Large intestine (tissue), 3 donors: ENCODE measurements at regions not wholly inside any gene's neighbourhood (a gene's known extent, or its start where the extent isn't known, plus 50 kb on each side); places are given as distances from the start of the nearest gene placed in this dataset.
A peak's percentile ranks its signal among the peaks of the same experiment; 100 is the strongest.

Source experiments
- DNase-seq, 2 donors: peaks; one replicate each; pipeline versions ENCODE4 v3.0.0 to v3.0.0-alpha.2; 2013
- H3K27ac ChIP-seq: one replicate; pipeline ENCODE4 v1.5.1; 2013; ENCODE audit warnings: low read length
- H3K27me3 ChIP-seq: 2 replicates; pipeline ENCODE4 v1.6.1; 2013; ENCODE audit warnings: low read length; ENCODE audit not compliant: control insufficient read depth, insufficient read depth
- H3K36me3 ChIP-seq: 2 replicates; pipeline ENCODE4 v1.6.1; 2013; ENCODE audit warnings: low read length; ENCODE audit not compliant: control insufficient read depth, insufficient read depth
- H3K4me1 ChIP-seq: one replicate; pipeline ENCODE4 v1.6.1; 2013; ENCODE audit warnings: low read length; ENCODE audit not compliant: control insufficient read depth, insufficient read depth
- H3K4me3 ChIP-seq: one replicate; pipeline ENCODE4 v1.5.1; 2013; ENCODE audit warnings: low read length
- H3K9me3 ChIP-seq: one replicate; pipeline ENCODE4 v1.6.1; 2013; ENCODE audit warnings: mild to moderate bottlenecking, low read depth, low read length, moderate library complexity; ENCODE audit not compliant: control insufficient read depth
- WGBS: methylation state at CpG from one replicate; pipeline ENCODE4 v1.1.5; 2013; ENCODE audit warnings: low lambda C conversion rate; ENCODE audit not compliant: insufficient coverage; 5-methylcytosine and 5-hydroxymethylcytosine counted together

GRCh38 chr7:13165854-13166253 is 478.4 kb downstream of the ARL4A start:
- Histone ChIP-seq H3K27ac (no peak overlapping the region), H3K36me3 (no peaks in the 10 kb centered on the region), H3K27me3 (no peaks in the 10 kb centered on the region), H3K4me3 (no peak overlapping the region), H3K4me1 (no peaks in the 10 kb centered on the region), H3K9me3 (no peaks in the 10 kb centered on the region)
- no peak for DNase-seq
- WGBS: 80% methylated on average over 1 of the region's 4 CpGs

- no peak overlapping the region for H3K27ac ChIP-seq
- H3K4me3 ChIP-seq: no peak overlapping the region
- H3K27me3 ChIP-seq: no peaks in the 10 kb centered on the region
- H3K36me3 ChIP-seq: no peaks in the 10 kb centered on the region
- 100% methylated on average over 1 of the region's 1 CpG for WGBS
- H3K9me3 ChIP-seq: no peaks in the 10 kb centered on the region
- DNase-seq: no peak
- no peaks in the 10 kb centered on the region for H3K4me1 ChIP-seq
These were observed 479.4 kb downstream of the ARL4A start for GRCh38 chr7:13166801-13167200.

GRCh38 chr7:13169356-13169755 is 481.9 kb downstream of the ARL4A start:
- Histone ChIP-seq H3K9me3 (no peaks in the 10 kb centered on the region), H3K4me3 (no peak overlapping the region), H3K4me1 (no peaks in the 10 kb centered on the region), H3K27ac (no peak overlapping the region), H3K27me3 (no peaks in the 10 kb centered on the region), H3K36me3 (no peaks in the 10 kb centered on the region)
- no peak for DNase-seq
- no CpG with 5 or more reads among the region's 3 CpGs for WGBS

GRCh38 chr7:13174991-13175390 is 487.6 kb downstream of the ARL4A start:
- H3K4me3 ChIP-seq: no peak overlapping the region
- H3K36me3 ChIP-seq: no peaks in the 10 kb centered on the region
- DNase-seq: peak; percentile 10 to 75
- 0% methylated on average over 1 of the region's 1 CpG for WGBS
- no peaks in the 10 kb centered on the region for H3K27me3 ChIP-seq
- peaks cover 3% of the 10 kb centered on the region for H3K4me1 ChIP-seq
- no peaks in the 10 kb centered on the region for H3K9me3 ChIP-seq
- peak overlapping the region; percentile 27 for H3K27ac ChIP-seq

GRCh38 chr7:13179011-13179582 is 491.7 kb downstream of the ARL4A start:
- peak in 1 of 2 donors; percentile 11 for DNase-seq
- no peak overlapping the region for H3K4me3 ChIP-seq
- H3K36me3 ChIP-seq: no peaks in the 10 kb centered on the region
- H3K27me3 ChIP-seq: no peaks in the 10 kb centered on the region
- peaks cover 3% of the 10 kb centered on the region for H3K4me1 ChIP-seq
- H3K27ac ChIP-seq: no peak overlapping the region
- H3K9me3 ChIP-seq: no peaks in the 10 kb centered on the region
- 64% methylated on average over 2 of the region's 5 CpGs for WGBS

GRCh38 chr7:13179775-13180523 is 492.5 kb downstream of the ARL4A start:
- Histone ChIP-seq H3K4me3 (no peak overlapping the region), H3K4me1 (no peaks in the 10 kb centered on the region), H3K36me3 (no peaks in the 10 kb centered on the region), H3K27ac (no peak overlapping the region), H3K9me3 (no peaks in the 10 kb centered on the region), H3K27me3 (no peaks in the 10 kb centered on the region)
- 70% methylated on average over 2 of the region's 5 CpGs for WGBS
- DNase-seq: peak in 1 of 2 donors; percentile 5

GRCh38 chr7:13181216-13181615 is 493.8 kb downstream of the ARL4A start:
- Histone ChIP-seq H3K27ac (no peak overlapping the region), H3K4me1 (no peaks in the 10 kb centered on the region), H3K9me3 (no peaks in the 10 kb centered on the region), H3K27me3 (no peaks in the 10 kb centered on the region), H3K36me3 (no peaks in the 10 kb centered on the region), H3K4me3 (no peak overlapping the region)
- 60% methylated on average over 1 of the region's 3 CpGs for WGBS
- DNase-seq: no peak

GRCh38 chr7:13185139-13185538 is 497.7 kb downstream of the ARL4A start:
- no peak overlapping the region for H3K4me3 ChIP-seq
- no peaks in the 10 kb centered on the region for H3K27me3 ChIP-seq

GRCh38 chr7:13188236-13188805 is 500.9 kb downstream of the ARL4A start:
- H3K4me1 ChIP-seq: no peaks in the 10 kb centered on the region
- no peak overlapping the region for H3K4me3 ChIP-seq
- 56% methylated on average over 1 of the region's 5 CpGs for WGBS
- DNase-seq: no peak
- no peaks in the 10 kb centered on the region for H3K36me3 ChIP-seq
- H3K27me3 ChIP-seq: no peaks in the 10 kb centered on the region
- no peak overlapping the region for H3K27ac ChIP-seq
- no peaks in the 10 kb centered on the region for H3K9me3 ChIP-seq

More at GRCh38 chr7:13185139-13185538, 497.7 kb downstream of the ARL4A start:
- Histone ChIP-seq H3K36me3 (no peaks in the 10 kb centered on the region), H3K9me3 (no peaks in the 10 kb centered on the region), H3K4me1 (no peaks in the 10 kb centered on the region), H3K27ac (no peak overlapping the region)
- peak in 1 of 2 donors; percentile 6 for DNase-seq

- no peak for DNase-seq
- no peaks in the 10 kb centered on the region for H3K9me3 ChIP-seq
- H3K27ac ChIP-seq: no peak overlapping the region
- no peaks in the 10 kb centered on the region for H3K36me3 ChIP-seq
- H3K27me3 ChIP-seq: no peaks in the 10 kb centered on the region
- no peaks in the 10 kb centered on the region for H3K4me1 ChIP-seq
- H3K4me3 ChIP-seq: no peak overlapping the region
- no CpG with 5 or more reads among the region's 1 CpG for WGBS
These were observed 501.5 kb downstream of the ARL4A start for GRCh38 chr7:13188922-13189321.
